SK-N-SH (cell line): ENCODE measurements at regions not wholly inside any gene's neighbourhood (a gene's known extent, or its start where the extent isn't known, plus 50 kb on each side); places are given as distances from the start of the nearest gene placed in this dataset.

ENCODE experiments used
- CHD2 ChIP-seq: fragments of 150-350 bp; IDR thresholded peaks from 2 replicates; pipeline ENCODE4 v1.6.1; 2018; ENCODE audit warnings: low read length; ENCODE audit not compliant: partially characterized antibody
- CTCF ChIP-seq: fragments of 200-600 bp; sonication (generic); IDR thresholded peaks from 2 replicates; pipeline ENCODE4 v1.6.1; 2017; ENCODE audit warnings: antibody characterized with exemption, mild to moderate bottlenecking, moderate library complexity
- EP300 ChIP-seq, 2 experiments: IDR thresholded peaks; 2 replicates each; pipeline versions ENCODE4 v1.4.0 to v1.6.1; 2012; ENCODE audit warnings: borderline replicate concordance in 1 of 2, low read depth in 1 of 2, low read length in 1 of 2
- FOXM1 ChIP-seq: IDR thresholded peaks from 2 replicates; pipeline ENCODE4 v1.4.0; 2012; ENCODE audit warnings: low read depth, mild to moderate bottlenecking
- MAX ChIP-seq: IDR thresholded peaks from 2 replicates; pipeline ENCODE4 v1.4.0; 2012; ENCODE audit warnings: low read depth
- POLR2AphosphoS5 ChIP-seq: IDR thresholded peaks from 2 replicates; pipeline ENCODE4 v1.6.1; 2012; ENCODE audit warnings: low read depth, low read length
- REST ChIP-seq: IDR thresholded peaks from 2 replicates; pipeline ENCODE4 v1.6.1; 2012; ENCODE audit warnings: mild to moderate bottlenecking, low read depth, low read length, moderate library complexity
- RFX5 ChIP-seq: IDR thresholded peaks from 2 replicates; pipeline ENCODE4 v1.6.1; 2012; ENCODE audit warnings: mild to moderate bottlenecking, improper control_type of control experiment, low read length
- SMC3 ChIP-seq: IDR thresholded peaks from 2 replicates; pipeline ENCODE4 v1.6.1; 2012; ENCODE audit warnings: low read depth, low read length, improper control_type of control experiment
- TAF1 ChIP-seq: IDR thresholded peaks from 2 replicates; pipeline ENCODE4 v1.6.1; 2012; ENCODE audit warnings: low read depth, mild to moderate bottlenecking, low read length, moderate library complexity, borderline replicate concordance
- ZBTB33 ChIP-seq: IDR thresholded peaks from 2 replicates; pipeline ENCODE4 v1.4.0; 2012; ENCODE audit warnings: low read depth, borderline replicate concordance

- TF ChIP-seq CTCF (peak; percentile 26), MAX (no peak), SMC3 (no peak), POLR2AphosphoS5 (no peak), FOXM1 (no peak), EP300 (IDR thresholded peaks at IDR 0.05; ENCODE audit: borderline replicate concordance in 1 of 2, low read depth in 1 of 2, low read length in 1 of 2) (no peak), CHD2 (no peak), RFX5 (no peak), REST (no peak), TAF1 (no peak), ZBTB33 (no peak)
These were observed 370.7 kb upstream of the SYT4 start for GRCh38 chr18:43648002-43648401.
